Adipocyte (in vitro differentiated cells): ENCODE measurements at regions not wholly inside any gene's neighbourhood (a gene's known extent, or its start where the extent isn't known, plus 50 kb on each side); places are given as distances from the start of the nearest gene placed in this dataset.

Experiments
- DNase-seq: peaks from one replicate; pipeline ENCODE4 v3.0.0-alpha.2; 2015; ENCODE audit warnings: low read depth
- H3K27me3 ChIP-seq: replicated peaks from 2 replicates; pipeline ENCODE4 v1.7.0; 2013; ENCODE audit warnings: mild to moderate bottlenecking, low read length, moderate library complexity; ENCODE audit not compliant: control insufficient read depth, insufficient read depth
- H3K36me3 ChIP-seq: 2 replicates; pipeline ENCODE4 v1.7.0; 2013; ENCODE audit warnings: low read length, mild to moderate bottlenecking, moderate library complexity; ENCODE audit not compliant: control insufficient read depth, insufficient read depth, severe bottlenecking
- H3K4me1 ChIP-seq: 2 replicates; pipeline ENCODE4 v1.7.0; 2013; ENCODE audit warnings: mild to moderate bottlenecking, low read length, moderate library complexity; ENCODE audit not compliant: control insufficient read depth, insufficient read depth
- H3K4me3 ChIP-seq: 2 replicates; pipeline ENCODE4 v1.7.0; 2013; ENCODE audit warnings: mild to moderate bottlenecking, low read length, moderate library complexity
- H3K9ac ChIP-seq: 2 replicates; pipeline ENCODE4 v1.7.0; 2013; ENCODE audit warnings: mild to moderate bottlenecking, low read length, moderate library complexity
- H3K9me3 ChIP-seq: 2 replicates; pipeline ENCODE4 v1.7.0; 2013; ENCODE audit warnings: mild to moderate bottlenecking, low read length, moderate library complexity; ENCODE audit not compliant: control insufficient read depth

DNA sequence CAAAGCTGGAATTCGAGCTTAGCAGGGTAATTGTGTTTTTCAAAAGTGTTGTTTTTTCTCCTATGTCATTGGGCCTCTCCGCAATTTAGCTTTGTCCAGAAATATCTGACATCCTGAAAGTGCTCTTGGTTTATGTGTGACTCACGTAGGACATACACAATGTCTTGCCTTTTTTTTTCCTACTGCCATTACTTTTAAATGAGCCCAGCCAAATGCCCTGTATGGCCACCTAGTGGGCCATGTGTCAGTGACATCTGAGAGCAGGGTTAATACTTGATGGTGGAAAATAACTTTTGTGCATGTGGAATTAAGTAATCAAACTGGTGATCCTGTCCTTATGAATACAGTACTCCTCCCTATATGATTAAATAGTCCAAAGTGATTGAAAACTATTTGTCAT is 1411.1 kb upstream of the TENM3 start:
- Histone ChIP-seq H3K27me3 (no peaks in the 10 kb centered on the region), H3K9ac (no peak overlapping the region), H3K36me3 (no peaks in the 10 kb centered on the region), H3K4me3 (no peak overlapping the region), H3K4me1 (peaks cover 5% of the 10 kb centered on the region), H3K9me3 (no peaks in the 10 kb centered on the region)
- DNase-seq, result no peak

DNA sequence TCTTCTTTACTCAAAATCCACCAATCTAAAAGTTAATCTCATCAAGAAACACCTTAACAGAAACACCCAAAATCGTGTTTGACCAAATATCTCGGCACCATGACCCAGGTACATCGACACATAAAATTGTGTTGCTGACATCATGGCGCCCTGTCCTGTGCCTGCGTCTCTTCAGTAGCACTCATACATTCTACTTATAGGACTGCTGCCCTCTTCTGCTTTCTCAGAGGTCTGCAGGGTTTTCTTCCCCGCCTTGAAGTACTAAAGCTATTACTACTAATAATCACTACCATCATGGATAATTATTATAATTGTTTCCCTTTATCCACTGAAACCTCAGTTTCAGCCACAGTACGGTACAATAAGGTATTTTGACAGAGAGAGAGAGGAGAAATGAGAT is 1403.1 kb upstream of the TENM3 start:
- no peak overlapping the region for H3K4me3 ChIP-seq
- no peaks in the 10 kb centered on the region for H3K36me3 ChIP-seq
- H3K27me3 ChIP-seq, result no peaks in the 10 kb centered on the region
- DNase-seq, result no peak
- no peaks in the 10 kb centered on the region for H3K4me1 ChIP-seq
- H3K9ac ChIP-seq, result no peak overlapping the region
- no peaks in the 10 kb centered on the region for H3K9me3 ChIP-seq

DNA sequence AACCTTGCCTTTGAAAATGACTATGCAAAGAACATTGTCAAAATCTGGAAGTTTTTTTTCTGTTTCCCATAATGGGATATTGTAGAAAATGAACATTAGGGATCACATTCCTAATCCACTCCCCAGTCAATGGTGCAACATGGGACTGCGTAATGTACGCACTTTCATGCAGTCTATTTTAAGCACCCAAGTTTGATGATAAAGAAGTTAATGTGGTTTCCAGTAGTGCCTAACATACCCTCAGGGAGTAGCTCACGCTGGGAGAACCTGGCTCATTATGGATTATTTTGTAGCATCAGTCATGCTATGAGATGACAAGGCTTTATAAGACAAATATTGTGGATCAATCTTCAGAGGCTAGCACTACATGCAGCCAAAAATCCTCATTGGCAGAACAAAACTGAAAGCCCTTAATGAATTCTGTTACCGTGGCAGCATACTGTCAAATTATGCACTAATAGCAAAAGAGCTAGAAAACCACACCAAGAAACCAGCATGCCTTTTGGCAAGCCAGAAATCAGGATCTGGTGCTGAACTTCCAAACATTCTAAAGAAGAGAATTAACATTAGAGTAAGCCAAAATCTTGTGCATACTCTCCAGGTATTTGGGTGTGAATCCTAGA is 1392.8 kb upstream of the TENM3 start:
- no peak for DNase-seq
- H3K9ac ChIP-seq, result no peak overlapping the region
- no peak overlapping the region for H3K4me3 ChIP-seq
- H3K4me1 ChIP-seq, result no peaks in the 10 kb centered on the region
- H3K27me3 ChIP-seq, result no peaks in the 10 kb centered on the region
- H3K9me3 ChIP-seq, result no peaks in the 10 kb centered on the region
- no peaks in the 10 kb centered on the region for H3K36me3 ChIP-seq

DNA sequence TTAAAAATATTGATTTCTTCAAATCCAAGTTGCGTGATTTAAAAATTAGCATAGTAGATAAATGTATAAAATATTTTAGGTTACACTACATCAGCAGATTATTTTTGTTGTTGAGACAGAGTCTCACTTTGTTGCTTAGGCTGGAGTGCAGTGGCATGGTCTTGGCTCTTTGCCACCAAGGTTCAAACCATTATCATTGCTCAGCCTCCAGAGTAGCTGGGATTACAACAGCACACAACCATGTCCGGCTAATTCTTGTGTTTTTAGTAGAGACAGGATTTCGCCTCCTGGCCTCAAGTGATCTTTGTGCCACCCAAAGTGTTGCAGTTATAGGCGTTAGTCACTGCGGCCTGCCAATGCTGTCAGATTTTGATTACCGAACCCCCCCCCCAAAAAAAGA is 1390.5 kb upstream of the TENM3 start:
- Histone ChIP-seq H3K36me3 (no peaks in the 10 kb centered on the region), H3K27me3 (no peaks in the 10 kb centered on the region), H3K9ac (no peak overlapping the region), H3K4me3 (no peak overlapping the region), H3K4me1 (no peaks in the 10 kb centered on the region), H3K9me3 (no peaks in the 10 kb centered on the region)
- no peak for DNase-seq

DNA sequence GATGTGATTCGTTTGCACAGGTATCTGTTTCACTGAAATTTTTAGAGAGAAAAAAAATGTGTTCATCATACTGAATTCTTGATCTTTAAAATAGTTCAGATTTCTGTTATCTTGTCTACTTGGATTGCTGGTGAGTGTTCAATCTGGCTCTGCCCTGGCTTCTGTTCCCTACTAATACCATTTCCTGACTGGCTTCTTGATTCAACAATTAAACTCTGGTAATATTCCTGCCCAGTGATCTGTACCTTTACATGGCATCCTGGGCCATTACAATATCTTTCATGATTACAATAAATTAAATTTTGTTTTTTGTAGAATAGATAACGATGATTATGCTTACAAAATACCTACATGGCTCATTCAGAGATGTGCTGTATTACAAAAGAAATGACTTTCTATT is 1388.0 kb upstream of the TENM3 start:
- DNase-seq, result no peak
- Histone ChIP-seq H3K9me3 (no peaks in the 10 kb centered on the region), H3K36me3 (no peaks in the 10 kb centered on the region), H3K4me1 (no peaks in the 10 kb centered on the region), H3K9ac (no peak overlapping the region), H3K4me3 (no peak overlapping the region), H3K27me3 (no peaks in the 10 kb centered on the region)

DNA sequence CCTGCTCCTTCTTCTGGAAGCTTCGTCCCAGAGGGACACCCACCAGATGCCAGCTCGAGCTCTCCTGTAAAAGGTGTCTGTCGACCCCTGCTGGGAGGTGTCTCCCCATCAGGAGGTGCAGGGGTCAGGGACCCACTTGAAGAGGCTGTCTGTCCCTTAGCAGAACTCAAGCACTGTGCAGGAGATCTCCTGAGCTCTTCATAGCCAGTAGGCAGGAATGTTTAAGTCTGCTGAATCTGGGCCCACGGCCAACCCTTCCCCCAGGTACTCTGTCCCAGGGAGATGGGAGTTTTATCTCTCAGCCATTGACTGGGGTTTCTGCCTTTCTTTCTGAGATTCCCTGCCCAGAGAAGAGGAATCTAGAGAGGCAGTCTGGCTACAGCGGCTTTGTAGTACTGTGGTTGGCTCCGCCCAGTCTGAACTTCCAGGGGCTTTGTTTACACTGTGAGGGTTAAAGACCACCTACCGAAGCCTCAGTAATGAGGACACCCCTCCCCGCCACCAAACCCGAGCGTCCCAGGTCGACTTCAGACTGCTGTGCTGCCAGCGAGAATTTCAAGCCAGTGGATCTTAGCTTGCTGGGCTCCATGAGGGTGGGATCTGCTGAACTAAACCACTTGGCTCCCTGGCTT is 1383.0 kb upstream of the TENM3 start:
- Histone ChIP-seq H3K4me3 (no peak overlapping the region), H3K9me3 (no peaks in the 10 kb centered on the region), H3K4me1 (no peaks in the 10 kb centered on the region), H3K9ac (no peak overlapping the region), H3K36me3 (no peaks in the 10 kb centered on the region), H3K27me3 (no peaks in the 10 kb centered on the region)
- DNase-seq, result no peak

DNA sequence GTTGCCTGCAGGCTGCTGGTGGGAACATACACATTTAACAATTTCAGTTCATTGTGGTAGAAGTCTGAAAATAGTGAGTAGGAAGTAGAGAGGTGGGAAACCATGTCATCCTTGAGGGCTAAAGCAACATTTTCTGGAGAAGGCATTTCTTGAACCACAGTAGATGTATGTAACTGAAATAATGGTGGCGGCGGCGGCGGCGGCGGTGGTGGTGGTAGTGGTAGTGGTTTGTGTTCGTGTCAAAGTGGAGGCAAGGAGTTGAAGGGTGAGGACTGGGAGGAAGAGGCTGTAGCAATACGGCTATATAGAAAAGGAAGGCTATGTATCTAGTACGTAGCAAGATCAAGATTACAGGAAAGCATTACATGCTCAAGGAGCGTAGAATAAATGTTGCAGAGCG is 1381.6 kb upstream of the TENM3 start:
- Histone ChIP-seq H3K27me3 (no peaks in the 10 kb centered on the region), H3K4me3 (no peak overlapping the region), H3K9me3 (no peaks in the 10 kb centered on the region), H3K4me1 (no peaks in the 10 kb centered on the region), H3K36me3 (no peaks in the 10 kb centered on the region), H3K9ac (no peak overlapping the region)
- DNase-seq, result no peak

DNA sequence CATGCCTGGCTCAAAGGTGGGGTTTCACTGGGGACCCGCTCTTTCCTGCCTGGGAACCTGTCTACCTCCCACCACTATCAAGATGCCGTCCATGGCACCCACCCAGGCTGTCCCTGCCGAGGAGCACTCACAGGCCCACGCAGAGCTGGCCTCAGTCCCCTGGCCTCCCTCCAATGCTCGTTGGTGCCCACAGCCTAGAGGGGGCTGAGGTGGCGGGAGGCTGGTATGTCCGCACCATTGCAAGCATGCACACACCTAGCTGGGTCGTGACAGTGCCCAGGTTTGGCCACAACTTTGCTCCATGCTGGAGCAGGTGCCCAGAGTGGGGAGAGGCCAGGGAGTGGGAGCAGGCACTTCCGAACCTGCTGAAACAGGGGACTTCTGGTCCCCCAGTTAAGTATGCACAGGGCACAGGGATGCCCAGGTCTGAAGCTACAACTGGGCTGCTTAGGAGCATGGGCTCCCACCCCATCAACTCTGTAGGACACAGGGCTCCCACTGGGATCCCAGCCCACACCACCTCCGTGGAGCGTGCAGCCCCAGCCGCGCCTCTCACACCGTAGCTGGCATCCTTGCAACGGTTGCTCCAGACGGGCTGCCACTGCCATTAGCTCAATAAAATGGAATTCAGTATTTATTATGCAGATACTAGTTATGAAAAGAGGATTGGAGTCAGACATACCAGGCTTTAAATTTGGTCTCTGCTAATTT is 1376.1 kb upstream of the TENM3 start:
- Histone ChIP-seq H3K36me3 (no peaks in the 10 kb centered on the region), H3K27me3 (no peaks in the 10 kb centered on the region), H3K9me3 (no peaks in the 10 kb centered on the region), H3K9ac (no peak overlapping the region), H3K4me3 (no peak overlapping the region), H3K4me1 (no peaks in the 10 kb centered on the region)
- DNase-seq, result no peak

DNA sequence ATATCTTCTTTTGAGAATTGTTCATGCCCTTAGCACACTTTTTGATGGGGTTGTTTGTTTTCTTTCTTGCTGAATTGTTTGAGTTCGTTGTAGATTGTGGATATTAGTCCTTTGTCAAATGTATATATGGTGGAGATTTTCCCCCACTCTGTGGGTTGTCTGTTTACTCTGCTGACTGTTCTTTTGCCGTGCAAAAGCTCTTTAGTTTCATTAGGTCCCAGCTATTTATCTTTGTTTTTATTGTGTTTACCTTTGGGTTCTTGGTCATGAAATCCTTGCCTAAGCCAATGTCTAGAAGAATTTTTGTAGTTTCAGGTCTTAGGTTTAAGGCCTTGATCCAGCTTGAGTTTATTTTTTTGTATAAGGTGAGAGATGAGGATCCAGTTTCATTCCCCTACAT is 1372.6 kb upstream of the TENM3 start:
- Histone ChIP-seq H3K4me1 (no peaks in the 10 kb centered on the region), H3K4me3 (no peak overlapping the region), H3K36me3 (no peaks in the 10 kb centered on the region), H3K27me3 (no peaks in the 10 kb centered on the region), H3K9ac (no peak overlapping the region), H3K9me3 (no peaks in the 10 kb centered on the region)
- no peak for DNase-seq

DNA sequence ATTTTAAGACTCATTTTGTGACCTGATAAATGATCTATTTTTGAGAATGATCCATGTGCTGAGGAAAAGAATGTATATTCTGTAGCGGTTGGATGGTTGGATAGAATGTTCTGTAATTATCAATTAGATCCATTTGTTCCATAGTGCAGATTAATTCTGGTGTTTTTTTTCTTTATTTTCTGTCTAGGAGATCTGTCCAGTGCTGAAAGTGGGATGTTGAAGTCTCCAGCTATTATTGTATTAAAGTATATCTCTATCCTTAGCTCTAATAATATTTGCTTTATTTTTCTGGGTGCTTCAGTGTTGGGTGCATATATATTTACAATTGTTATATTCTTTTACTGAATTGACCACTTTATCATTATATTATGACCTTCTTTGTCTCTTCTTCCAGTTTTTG is 1344.9 kb upstream of the TENM3 start:
- Histone ChIP-seq H3K27me3 (no peaks in the 10 kb centered on the region), H3K36me3 (no peaks in the 10 kb centered on the region), H3K9ac (no peak overlapping the region), H3K4me3 (no peak overlapping the region), H3K4me1 (no peaks in the 10 kb centered on the region), H3K9me3 (no peaks in the 10 kb centered on the region)
- DNase-seq, result peak; percentile 28

DNA sequence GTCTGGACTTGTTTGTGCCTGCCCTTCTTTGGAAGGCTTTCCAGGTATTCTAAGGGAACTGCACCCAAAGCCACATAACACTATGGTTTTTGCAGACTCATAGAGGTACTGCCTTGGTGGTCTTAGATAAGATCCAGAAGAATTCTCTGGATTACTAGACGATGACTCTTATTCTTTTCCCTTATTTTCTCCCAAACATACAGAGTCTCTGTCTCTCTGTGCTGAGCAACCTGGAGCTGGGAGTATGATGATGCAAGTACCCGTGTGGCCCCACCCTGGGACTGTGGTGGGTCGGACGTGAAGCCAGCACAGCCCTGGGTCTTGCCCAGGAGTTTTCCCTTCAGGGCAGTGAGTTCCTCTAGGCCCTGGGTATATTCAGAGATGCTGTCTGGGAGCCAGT is 1342.4 kb upstream of the TENM3 start:
- no peaks in the 10 kb centered on the region for H3K27me3 ChIP-seq
- no peaks in the 10 kb centered on the region for H3K9me3 ChIP-seq
- H3K9ac ChIP-seq, result no peak overlapping the region
- no peak overlapping the region for H3K4me3 ChIP-seq
- no peak for DNase-seq
- H3K36me3 ChIP-seq, result no peaks in the 10 kb centered on the region
- H3K4me1 ChIP-seq, result no peaks in the 10 kb centered on the region
